ENCODE measurements at regions not wholly inside any gene's neighbourhood (a gene's known extent, or its start where the extent isn't known, plus 50 kb on each side); places are given as distances from the start of the nearest gene placed in this dataset.

- ChIA-PET POLR2A (no interaction called here), CTCF (no interaction called here)
- no peak for DNase-seq (ENCODE audit: extremely low spot score)
- no peak for TF ChIP-seq L3MBTL2 (conservative IDR thresholded peaks at IDR 0.05)
- TF ChIP-seq SUZ12 (IDR thresholded peaks at IDR 0.05), result no peak
Observed at GRCh38 chr3:117919621-117920020, 1115.0 kb downstream of the IGSF11 start.

DNA sequence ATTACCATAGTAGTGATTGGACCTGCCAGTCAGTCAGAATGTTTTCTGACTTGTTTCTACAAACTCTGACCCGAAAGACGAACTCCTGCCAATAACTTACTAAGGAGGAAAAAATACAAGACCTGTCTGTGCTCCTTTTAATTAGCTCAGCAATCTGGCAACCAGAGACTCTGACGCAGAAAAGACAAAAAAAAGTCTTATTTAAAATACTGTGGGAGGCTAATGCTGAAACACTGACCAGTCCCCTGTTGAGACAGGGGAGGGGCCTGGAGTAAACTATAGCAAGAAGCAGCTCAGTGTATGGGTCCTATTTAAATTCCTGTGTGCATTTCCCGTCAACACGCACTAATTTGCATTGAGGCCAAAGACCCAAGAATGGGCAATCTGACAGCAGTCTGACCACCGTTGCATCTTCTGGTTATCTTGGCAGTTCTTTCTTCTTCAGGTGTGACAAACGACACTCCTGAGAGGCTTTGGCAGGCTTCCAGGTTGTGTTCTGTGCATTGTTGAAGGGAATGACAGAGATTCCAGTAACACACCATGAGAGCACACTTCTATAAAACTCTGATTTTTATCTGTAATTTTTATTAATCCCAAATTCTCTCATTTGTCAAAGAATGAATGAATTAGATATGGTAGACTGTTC, 1114.3 kb downstream of the IGSF11 start:
- ChIA-PET CTCF (no interaction called here), POLR2A (no interaction called here)
- no peak for DNase-seq (ENCODE audit: extremely low spot score)
- TF ChIP-seq HDGF (IDR thresholded peaks at IDR 0.05; ENCODE audit: borderline replicate concordance) (no peak), BHLHE40 (IDR thresholded peaks at IDR 0.05; ENCODE audit: borderline replicate concordance) (no peak), LEF1 (IDR thresholded peaks at IDR 0.05; ENCODE audit: borderline replicate concordance) (no peak), NFRKB (IDR thresholded peaks at IDR 0.05) (no peak), FOXM1 (IDR thresholded peaks at IDR 0.05; ENCODE audit: borderline replicate concordance) (no peak), TARDBP (IDR thresholded peaks at IDR 0.05) (no peak), FOXK2 (IDR thresholded peaks at IDR 0.05) (no peak)

DNA sequence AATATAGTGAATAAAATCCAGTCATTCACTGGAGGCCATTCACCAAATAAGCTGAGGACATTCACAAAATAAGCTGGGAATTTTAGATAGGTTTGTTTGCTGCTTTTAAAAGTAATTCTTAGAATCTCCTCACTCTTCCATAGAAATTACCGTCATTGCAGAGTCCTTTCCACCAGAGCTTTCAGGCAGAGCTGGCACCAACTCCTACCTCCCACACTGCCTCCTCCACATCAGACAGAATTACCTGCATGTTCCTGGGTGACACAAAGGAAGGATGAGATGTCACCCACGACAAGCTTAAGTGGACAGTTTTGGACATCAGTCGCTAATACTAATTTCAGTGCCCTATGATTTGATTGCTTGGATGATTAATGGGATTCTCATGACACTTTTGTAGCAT, 1113.2 kb downstream of the IGSF11 start:
- ChIA-PET CTCF (interaction anchor here (0.8 kb wide), 1 partner anchor 117 kb away, joined by 5 read pairs; no protein-coding TSS in a partner anchor), POLR2A (no interaction called here)

DNA sequence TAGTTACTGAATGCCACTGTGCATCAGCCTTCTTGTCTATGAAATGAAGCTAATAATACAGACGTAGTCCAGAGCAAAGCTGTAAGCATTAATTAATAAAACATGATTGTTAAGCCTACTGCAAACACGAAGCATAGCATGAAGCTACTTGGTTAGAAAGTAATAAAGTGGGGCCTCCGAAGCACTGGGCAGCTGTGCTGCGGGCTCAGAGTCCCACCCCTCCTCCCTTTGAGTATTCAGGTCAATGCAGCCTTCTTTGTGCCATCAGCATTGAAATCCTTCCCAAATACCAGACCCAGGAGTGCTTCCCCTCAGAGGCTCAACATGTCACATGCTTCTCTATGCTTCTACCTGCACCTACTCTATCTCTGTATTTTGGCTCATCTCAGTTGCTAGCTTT, 1112.6 kb downstream of the IGSF11 start:
- ChIA-PET CTCF (no interaction called here), POLR2A (no interaction called here)
- TF ChIP-seq HDGF (IDR thresholded peaks at IDR 0.05; ENCODE audit: borderline replicate concordance) (no peak), ELF4 (IDR thresholded peaks at IDR 0.05) (no peak), NFRKB (IDR thresholded peaks at IDR 0.05) (no peak), BHLHE40 (IDR thresholded peaks at IDR 0.05; ENCODE audit: borderline replicate concordance) (no peak), SUZ12 (IDR thresholded peaks at IDR 0.05) (no peak), TARDBP (IDR thresholded peaks at IDR 0.05) (no peak), FOXA1 (IDR thresholded peaks at IDR 0.05) (no peak), ZNF384 (IDR thresholded peaks at IDR 0.05) (no peak), SP1 (IDR thresholded peaks at IDR 0.05) (no peak), FOXK2 (IDR thresholded peaks at IDR 0.05) (no peak), L3MBTL2 (conservative IDR thresholded peaks at IDR 0.05) (no peak), FOXM1 (IDR thresholded peaks at IDR 0.05; ENCODE audit: borderline replicate concordance) (no peak), CTBP1 (IDR thresholded peaks at IDR 0.05; ENCODE audit: borderline replicate concordance) (no peak)
- TF ChIP-seq, protein P1, sequence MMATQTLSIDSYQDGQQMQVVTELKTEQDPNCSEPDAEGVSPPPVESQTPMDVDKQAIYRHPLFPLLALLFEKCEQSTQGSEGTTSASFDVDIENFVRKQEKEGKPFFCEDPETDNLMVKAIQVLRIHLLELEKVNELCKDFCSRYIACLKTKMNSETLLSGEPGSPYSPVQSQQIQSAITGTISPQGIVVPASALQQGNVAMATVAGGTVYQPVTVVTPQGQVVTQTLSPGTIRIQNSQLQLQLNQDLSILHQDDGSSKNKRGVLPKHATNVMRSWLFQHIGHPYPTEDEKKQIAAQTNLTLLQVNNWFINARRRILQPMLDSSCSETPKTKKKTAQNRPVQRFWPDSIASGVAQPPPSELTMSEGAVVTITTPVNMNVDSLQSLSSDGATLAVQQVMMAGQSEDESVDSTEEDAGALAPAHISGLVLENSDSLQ (IDR thresholded peaks at IDR 0.05), result no peak
- no peak for DNase-seq (ENCODE audit: extremely low spot score)

More for the DNA sequence above, 1113.2 kb downstream of the IGSF11 start:
- TF ChIP-seq LEF1 (IDR thresholded peaks at IDR 0.05; ENCODE audit: borderline replicate concordance), result no peak
- no peak for TF ChIP-seq BHLHE40 (IDR thresholded peaks at IDR 0.05; ENCODE audit: borderline replicate concordance)
- TF ChIP-seq FOXK2 (IDR thresholded peaks at IDR 0.05), result no peak
- no peak for TF ChIP-seq FOXA1 (IDR thresholded peaks at IDR 0.05)
- TF ChIP-seq ELF4 (IDR thresholded peaks at IDR 0.05), result no peak
- TF ChIP-seq FOXM1 (IDR thresholded peaks at IDR 0.05; ENCODE audit: borderline replicate concordance), result no peak
- TF ChIP-seq SP1 (IDR thresholded peaks at IDR 0.05), result no peak
- TF ChIP-seq NFRKB (IDR thresholded peaks at IDR 0.05), result no peak
- no peak for TF ChIP-seq L3MBTL2 (conservative IDR thresholded peaks at IDR 0.05)
- no peak for TF ChIP-seq SUZ12 (IDR thresholded peaks at IDR 0.05)
- TF ChIP-seq, protein P1 (IDR thresholded peaks at IDR 0.05), result no peak
- no peak for TF ChIP-seq TARDBP (IDR thresholded peaks at IDR 0.05)
- TF ChIP-seq ARNT (IDR thresholded peaks at IDR 0.05), result no peak
- DNase-seq (ENCODE audit: extremely low spot score), result no peak

DNA sequence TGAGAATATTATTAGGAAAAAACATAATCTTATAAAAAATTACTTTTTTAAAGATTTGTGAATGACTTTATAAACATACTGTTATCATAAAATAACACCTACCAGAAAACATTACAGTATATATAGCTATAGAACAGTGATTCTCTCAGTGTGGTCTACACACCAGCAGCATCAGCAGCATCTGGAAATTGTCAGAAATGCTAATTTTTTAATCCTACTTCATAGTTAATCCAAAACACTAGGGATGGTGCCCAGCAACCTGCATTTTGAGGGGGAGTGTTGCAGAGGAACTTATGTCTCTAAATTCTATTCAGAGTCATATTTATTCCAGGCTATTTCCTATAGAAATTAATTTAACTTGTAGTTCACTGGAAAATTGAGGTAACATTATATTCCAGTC, 1107.8 kb downstream of the IGSF11 start:
- ChIA-PET CTCF (no interaction called here), POLR2A (no interaction called here)
- TF ChIP-seq CTBP1 (IDR thresholded peaks at IDR 0.05; ENCODE audit: borderline replicate concordance) (no peak), SUZ12 (IDR thresholded peaks at IDR 0.05) (no peak), L3MBTL2 (conservative IDR thresholded peaks at IDR 0.05) (no peak), FOXM1 (IDR thresholded peaks at IDR 0.05; ENCODE audit: borderline replicate concordance) (no peak), HDGF (IDR thresholded peaks at IDR 0.05; ENCODE audit: borderline replicate concordance) (no peak), FOXA1 (IDR thresholded peaks at IDR 0.05) (no peak), TARDBP (IDR thresholded peaks at IDR 0.05) (no peak), ZNF384 (IDR thresholded peaks at IDR 0.05) (no peak), FOXK2 (IDR thresholded peaks at IDR 0.05) (no peak), NFRKB (IDR thresholded peaks at IDR 0.05) (no peak), ARNT (IDR thresholded peaks at IDR 0.05) (no peak), ELF4 (IDR thresholded peaks at IDR 0.05) (no peak), SP1 (IDR thresholded peaks at IDR 0.05) (no peak), BHLHE40 (IDR thresholded peaks at IDR 0.05; ENCODE audit: borderline replicate concordance) (no peak), LEF1 (IDR thresholded peaks at IDR 0.05; ENCODE audit: borderline replicate concordance) (no peak)
- TF ChIP-seq, protein P1 (IDR thresholded peaks at IDR 0.05), result no peak
- DNase-seq (ENCODE audit: extremely low spot score), result no peak

- TF ChIP-seq FOXM1 (IDR thresholded peaks at IDR 0.05; ENCODE audit: borderline replicate concordance) (no peak), ELF4 (IDR thresholded peaks at IDR 0.05) (no peak)
- DNase-seq (ENCODE audit: extremely low spot score), result no peak
- POLR2A ChIA-PET, result no interaction called here
- CTCF ChIA-PET, result interaction anchor here (0.7 kb wide), 1 partner anchor 837 kb away, joined by 3 read pairs; no protein-coding TSS in a partner anchor
Observed at GRCh38 chr3:117927825-117928224, 1106.8 kb downstream of the IGSF11 start.
